ENCODE measurements at regions not wholly inside any gene's neighbourhood (a gene's known extent, or its start where the extent isn't known, plus 50 kb on each side); places are given as distances from the start of the nearest gene placed in this dataset.

- Histone ChIP-seq H3K79me1 (ENCODE audit: insufficient read depth, low read depth, low read length, poor library complexity, severe bottlenecking) (no peaks in the 10 kb centered on the region), H3T11ph (ENCODE audit: low read length) (no peak overlapping the region), H2BK5ac (ENCODE audit: insufficient read length, low read length) (no peak overlapping the region), H3K56ac (ENCODE audit: insufficient read length, low read depth, low read length) (no peak overlapping the region), H3K27ac (ENCODE audit: insufficient read length, low read depth, low read length) (no peak overlapping the region), H3K27me3 (ENCODE audit: insufficient read depth, low read length) (no peaks in the 10 kb centered on the region), H3K4me1 (ENCODE audit: insufficient read depth, low read length) (no peaks in the 10 kb centered on the region), H3K9me3 (ENCODE audit: control insufficient read depth, low read depth, low read length) (no peaks in the 10 kb centered on the region), H2BK15ac (ENCODE audit: low read depth, low read length) (no peak overlapping the region), H3K23me2 (ENCODE audit: insufficient read length, low read depth, low read length, poor library complexity, severe bottlenecking) (no peaks in the 10 kb centered on the region), H4K8ac (replicated peaks; ENCODE audit: insufficient read length, low read depth, low read length) (no peak overlapping the region), H3K23ac (ENCODE audit: insufficient read length, low read depth, low read length) (no peak overlapping the region), H2BK20ac (ENCODE audit: low read depth, low read length, poor library complexity, severe bottlenecking) (no peak overlapping the region), H3K18ac (ENCODE audit: insufficient read length, low read depth, low read length) (no peak overlapping the region), H2AFZ (ENCODE audit: low read length) (no peak overlapping the region), H2BK12ac (ENCODE audit: insufficient read length, low read depth, low read length) (no peak overlapping the region), H3K4me2 (ENCODE audit: insufficient read depth, insufficient read length, low read length) (no peak overlapping the region), H4K91ac (ENCODE audit: insufficient read length, low read depth, low read length) (no peak overlapping the region), H2AK5ac (ENCODE audit: insufficient read length, low read length) (no peak overlapping the region), H3K14ac (ENCODE audit: insufficient read depth, low read length) (no peak overlapping the region; the same call in 1 of the 2 replicates), H3K79me2 (ENCODE audit: insufficient read depth, low read length) (no peaks in the 10 kb centered on the region), H4K5ac (ENCODE audit: insufficient read length, low read depth, low read length) (no peak overlapping the region), H4K20me1 (ENCODE audit: control insufficient read depth, insufficient read depth, insufficient read length) (no peaks in the 10 kb centered on the region), H3K4ac (ENCODE audit: low read depth, low read length) (no peak overlapping the region), H3K9ac (ENCODE audit: extremely low read depth, insufficient read length, low read length) (no peak overlapping the region), H2BK120ac (ENCODE audit: low read depth, low read length, poor library complexity, severe bottlenecking) (no peak overlapping the region)
- TF ChIP-seq, protein P1, sequence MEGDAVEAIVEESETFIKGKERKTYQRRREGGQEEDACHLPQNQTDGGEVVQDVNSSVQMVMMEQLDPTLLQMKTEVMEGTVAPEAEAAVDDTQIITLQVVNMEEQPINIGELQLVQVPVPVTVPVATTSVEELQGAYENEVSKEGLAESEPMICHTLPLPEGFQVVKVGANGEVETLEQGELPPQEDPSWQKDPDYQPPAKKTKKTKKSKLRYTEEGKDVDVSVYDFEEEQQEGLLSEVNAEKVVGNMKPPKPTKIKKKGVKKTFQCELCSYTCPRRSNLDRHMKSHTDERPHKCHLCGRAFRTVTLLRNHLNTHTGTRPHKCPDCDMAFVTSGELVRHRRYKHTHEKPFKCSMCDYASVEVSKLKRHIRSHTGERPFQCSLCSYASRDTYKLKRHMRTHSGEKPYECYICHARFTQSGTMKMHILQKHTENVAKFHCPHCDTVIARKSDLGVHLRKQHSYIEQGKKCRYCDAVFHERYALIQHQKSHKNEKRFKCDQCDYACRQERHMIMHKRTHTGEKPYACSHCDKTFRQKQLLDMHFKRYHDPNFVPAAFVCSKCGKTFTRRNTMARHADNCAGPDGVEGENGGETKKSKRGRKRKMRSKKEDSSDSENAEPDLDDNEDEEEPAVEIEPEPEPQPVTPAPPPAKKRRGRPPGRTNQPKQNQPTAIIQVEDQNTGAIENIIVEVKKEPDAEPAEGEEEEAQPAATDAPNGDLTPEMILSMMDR (conservative IDR thresholded peaks at IDR 0.05), result peak; percentile 39; the same call in 2 of the 3 replicates
- DNase-seq, result no peak
- Mint-ChIP-seq H3K27ac (no peak overlapping the region; a peak in 1 of 7 replicates), H3K9me3 (peaks cover 26 to 44% of the 10 kb centered on the region in 2 experiments), H3K27me3 (ENCODE audit: low read depth) (no peaks in the 10 kb centered on the region; the same call in 1 of the 2 replicates), H3K4me1 (peaks cover 12 to 13% of the 10 kb centered on the region in 2 experiments), H3K36me3 (ENCODE audit: insufficient read depth in 1 of 3, low read depth in 3 of 3) (peaks cover 15 to 40% (median 38%) of the 10 kb centered on the region in 3 experiments), H3K4me3 (no peak overlapping the region)
- WGBS (ENCODE audit: extremely low coverage, insufficient read length, low lambda C conversion rate), result no CpG with 5 or more reads among the region's 12 CpGs
Observed at GRCh38 chr2:7658486-7658885, 741.3 kb downstream of the RNF144A start.

Measured in H9 (cell line).